Uterus (tissue), 3 donors: ENCODE measurements at regions not wholly inside any gene's neighbourhood (a gene's known extent, or its start where the extent isn't known, plus 50 kb on each side); places are given as distances from the start of the nearest gene placed in this dataset.

ENCODE experiments used
- DNase-seq, 2 donors: peaks; one replicate each; pipeline ENCODE4 v3.0.0-alpha.2; 2019 to 2020
- H3K27ac ChIP-seq, 2 donors: fragments of 200-600 bp; sonication (generic); 1 replicate in 1 of 2; 2 replicates in 1 of 2; pipeline ENCODE4 v1.5.1; 2016 to 2018
- H3K27me3 ChIP-seq, 2 donors: fragments of 200-600 bp; sonication (generic); one replicate each; pipeline ENCODE4 v1.5.1; 2018 to 2019; ENCODE audit warnings: control low read depth in 1 of 2
- H3K36me3 ChIP-seq, 2 donors: fragments of 200-600 bp; sonication (generic); one replicate each; pipeline ENCODE4 v1.5.1; 2019; ENCODE audit warnings: control low read depth in 1 of 2
- H3K4me1 ChIP-seq, 2 donors: fragments of 200-600 bp; sonication (generic); one replicate each; pipeline ENCODE4 v1.5.1; 2018 to 2019; ENCODE audit warnings: control low read depth in 1 of 2
- H3K4me3 ChIP-seq, 2 donors: fragments of 200-600 bp; sonication (generic); 1 replicate in 1 of 2; 2 replicates in 1 of 2; pipeline ENCODE4 v1.5.1; 2018 to 2019; ENCODE audit warnings: mild to moderate bottlenecking in 1 of 2
- H3K9me3 ChIP-seq, 2 donors: fragments of 200-600 bp; sonication (generic); one replicate each; pipeline ENCODE4 v1.5.1; 2019; ENCODE audit warnings: control low read depth in 1 of 2
- POLR2A ChIP-seq, 2 donors: fragments of 450-650 bp; IDR thresholded peaks; one replicate each; pipeline ENCODE4 v1.6.1; 2016; ENCODE audit warnings: antibody characterized with exemption in 2 of 2, mild to moderate bottlenecking in 1 of 2, moderate library complexity in 1 of 2
- intact Hi-C: fragments of 100-400 bp; cut with DNase I; formaldehyde crosslinking; loops from one replicate; pipeline ENCODE4 v1.15.1; 2023; ENCODE audit warnings: low total_unique reads
- TF ChIP-seq, protein P1 (sequence below), 4 experiments: fragments of 200-600 bp in 2 of 4; fragments of 450-650 bp in 2 of 4; sonication (generic) in 2 of 4; IDR thresholded peaks; one replicate each; pipeline ENCODE4 v1.5.1; 2016 to 2019; ENCODE audit warnings: antibody characterized with exemption in 4 of 4, mild to moderate bottlenecking in 2 of 4, moderate library complexity in 1 of 4
- donor health status: DM: yes; HTN: yes; CAD: no.

DNA sequence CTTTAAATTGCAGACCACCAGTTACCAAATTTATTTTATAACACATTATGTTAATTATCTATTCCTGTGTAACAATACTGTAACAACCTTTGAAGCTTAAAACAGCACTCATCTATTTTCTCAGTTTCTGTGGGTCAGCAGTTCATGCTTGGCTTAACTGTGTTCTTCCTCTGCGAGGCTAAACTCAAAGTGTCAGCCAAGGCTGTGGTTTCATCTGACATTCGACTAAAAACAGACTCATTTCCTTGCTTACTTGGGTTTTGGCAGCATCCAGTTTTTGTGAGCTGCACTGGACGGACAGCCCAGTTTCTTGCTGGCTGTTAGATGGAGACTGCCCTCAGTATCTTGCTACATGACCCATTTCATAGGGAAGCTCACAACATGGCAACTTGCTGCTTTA is 247.3 kb upstream of the KCNH8 start:
- no peak for DNase-seq
- H3K27ac ChIP-seq = no peak overlapping the region
- intact Hi-C loops = no loop called here
- no peaks in the 10 kb centered on the region for H3K27me3 ChIP-seq
- no peaks in the 10 kb centered on the region for H3K36me3 ChIP-seq
- TF ChIP-seq, protein P1, sequence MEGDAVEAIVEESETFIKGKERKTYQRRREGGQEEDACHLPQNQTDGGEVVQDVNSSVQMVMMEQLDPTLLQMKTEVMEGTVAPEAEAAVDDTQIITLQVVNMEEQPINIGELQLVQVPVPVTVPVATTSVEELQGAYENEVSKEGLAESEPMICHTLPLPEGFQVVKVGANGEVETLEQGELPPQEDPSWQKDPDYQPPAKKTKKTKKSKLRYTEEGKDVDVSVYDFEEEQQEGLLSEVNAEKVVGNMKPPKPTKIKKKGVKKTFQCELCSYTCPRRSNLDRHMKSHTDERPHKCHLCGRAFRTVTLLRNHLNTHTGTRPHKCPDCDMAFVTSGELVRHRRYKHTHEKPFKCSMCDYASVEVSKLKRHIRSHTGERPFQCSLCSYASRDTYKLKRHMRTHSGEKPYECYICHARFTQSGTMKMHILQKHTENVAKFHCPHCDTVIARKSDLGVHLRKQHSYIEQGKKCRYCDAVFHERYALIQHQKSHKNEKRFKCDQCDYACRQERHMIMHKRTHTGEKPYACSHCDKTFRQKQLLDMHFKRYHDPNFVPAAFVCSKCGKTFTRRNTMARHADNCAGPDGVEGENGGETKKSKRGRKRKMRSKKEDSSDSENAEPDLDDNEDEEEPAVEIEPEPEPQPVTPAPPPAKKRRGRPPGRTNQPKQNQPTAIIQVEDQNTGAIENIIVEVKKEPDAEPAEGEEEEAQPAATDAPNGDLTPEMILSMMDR (IDR thresholded peaks at IDR 0.05) = no peak
- no peak for TF ChIP-seq POLR2A (IDR thresholded peaks at IDR 0.05)
- no peak overlapping the region for H3K4me3 ChIP-seq
- no peaks in the 10 kb centered on the region for H3K9me3 ChIP-seq
- no peaks in the 10 kb centered on the region for H3K4me1 ChIP-seq

GRCh38 chr3:18898911-18899310 is 249.4 kb upstream of the KCNH8 start:
- H3K36me3 ChIP-seq = no peaks in the 10 kb centered on the region
- no peaks in the 10 kb centered on the region for H3K27me3 ChIP-seq
- TF ChIP-seq, protein P1 (IDR thresholded peaks at IDR 0.05) = no peak
- TF ChIP-seq POLR2A (IDR thresholded peaks at IDR 0.05) = no peak
- H3K4me1 ChIP-seq = no peaks in the 10 kb centered on the region
- no peak overlapping the region for H3K27ac ChIP-seq
- intact Hi-C loops = no loop called here
- no peaks in the 10 kb centered on the region for H3K9me3 ChIP-seq
- H3K4me3 ChIP-seq = no peak overlapping the region
- no peak for DNase-seq

DNA sequence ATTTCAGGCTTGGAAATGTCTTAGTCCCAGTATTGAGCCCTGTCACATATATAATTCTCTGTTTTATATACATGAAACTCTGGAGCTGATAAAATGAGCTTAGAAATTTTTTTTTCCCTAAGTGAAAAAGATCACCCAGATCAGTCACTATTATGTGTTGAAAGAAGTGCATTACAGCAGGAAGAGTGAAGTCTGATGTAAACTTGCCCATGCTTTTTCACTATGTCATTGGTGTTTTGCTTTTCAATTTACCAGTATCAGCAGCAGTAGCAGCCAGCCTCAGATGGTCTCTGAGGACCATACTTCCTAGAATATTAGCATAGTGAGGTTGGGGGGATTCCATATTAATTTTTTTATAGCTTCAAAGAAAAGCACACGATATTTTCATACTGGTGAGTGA is 255.6 kb upstream of the KCNH8 start:
- Histone ChIP-seq H3K4me3 (no peak overlapping the region), H3K36me3 (no peaks in the 10 kb centered on the region), H3K4me1 (no peaks in the 10 kb centered on the region), H3K27me3 (no peaks in the 10 kb centered on the region), H3K27ac (no peak overlapping the region), H3K9me3 (no peaks in the 10 kb centered on the region)
- TF ChIP-seq, protein P1 (IDR thresholded peaks at IDR 0.05) = no peak
- TF ChIP-seq POLR2A (IDR thresholded peaks at IDR 0.05) = no peak
- no peak for DNase-seq
- intact Hi-C loops = no loop called here

- H3K27me3 ChIP-seq = no peaks in the 10 kb centered on the region
- no peaks in the 10 kb centered on the region for H3K4me1 ChIP-seq
Measured at GRCh38 chr3:18892047-18892446, 256.3 kb upstream of the KCNH8 start.

GRCh38 chr3:18891641-18892040 is 256.7 kb upstream of the KCNH8 start:
- no peaks in the 10 kb centered on the region for H3K4me1 ChIP-seq
- intact Hi-C loops = no loop called here

More at GRCh38 chr3:18892047-18892446, 256.3 kb upstream of the KCNH8 start:
- Histone ChIP-seq H3K4me3 (no peak overlapping the region), H3K9me3 (no peaks in the 10 kb centered on the region), H3K36me3 (no peaks in the 10 kb centered on the region), H3K27ac (no peak overlapping the region)
- TF ChIP-seq, protein P1 (IDR thresholded peaks at IDR 0.05) = no peak
- TF ChIP-seq POLR2A (IDR thresholded peaks at IDR 0.05) = no peak
- no peak for DNase-seq
- intact Hi-C loops = no loop called here

More at GRCh38 chr3:18891641-18892040, 256.7 kb upstream of the KCNH8 start:
- H3K27ac ChIP-seq = no peak overlapping the region
- no peak overlapping the region for H3K4me3 ChIP-seq
- H3K36me3 ChIP-seq = no peaks in the 10 kb centered on the region
- no peak for DNase-seq
- H3K27me3 ChIP-seq = no peaks in the 10 kb centered on the region
- H3K9me3 ChIP-seq = no peaks in the 10 kb centered on the region
- TF ChIP-seq, protein P1 (IDR thresholded peaks at IDR 0.05) = no peak
- no peak for TF ChIP-seq POLR2A (IDR thresholded peaks at IDR 0.05)
